ENCODE measurements at regions not wholly inside any gene's neighbourhood (a gene's known extent, or its start where the extent isn't known, plus 50 kb on each side); places are given as distances from the start of the nearest gene placed in this dataset.
"Not testable (repeated sequence)": the region's sequence is repeated elsewhere in the genome, so short reads cannot be mapped to it uniquely, and the experiment has no call there.

DNA sequence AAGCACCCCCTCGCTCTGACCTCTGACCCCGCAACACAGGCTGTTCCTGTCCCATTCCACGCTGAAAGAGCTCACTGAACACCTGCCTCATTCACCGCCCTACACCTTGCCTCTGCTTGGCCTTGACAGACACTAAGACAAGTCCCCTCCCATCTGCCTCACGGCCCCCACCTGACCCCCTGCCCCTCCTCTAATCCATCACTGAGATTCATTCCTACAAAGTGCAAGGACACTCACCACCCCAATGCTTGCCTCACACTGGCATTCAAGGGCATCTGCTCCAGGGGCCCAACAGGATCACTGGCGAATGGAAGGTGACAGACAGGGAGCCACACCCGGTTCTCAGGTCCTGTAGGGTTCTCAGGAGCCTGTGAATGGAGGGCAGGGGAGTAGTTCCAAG, 68.1 kb upstream of the NANOS1 start:
- DNase-seq (ENCODE audit: extremely low read depth, insufficient read length): no peak
- H3K4me3 ChIP-seq (replicated peaks; ENCODE audit: low read depth, low read length): no peak overlapping the region
- H3K36me3 ChIP-seq (ENCODE audit: control insufficient read depth, insufficient read depth, low read length): no peaks in the 10 kb centered on the region
- no peaks in the 10 kb centered on the region; the same call in none of the 2 replicates for H3K27me3 ChIP-seq (replicated peaks; ENCODE audit: control insufficient read depth, insufficient read depth, low read length)
- TF ChIP-seq CTCF (IDR thresholded peaks at IDR 0.05; ENCODE audit: insufficient read depth, low read length, poor library complexity, severe bottlenecking): no peak

GRCh38 chr10:118962331-118962868, 67.1 kb upstream of the NANOS1 start:
- not testable (repeated sequence) for H3K4me3 ChIP-seq (replicated peaks; ENCODE audit: low read depth, low read length); DNase-seq (ENCODE audit: extremely low read depth, insufficient read length); H3K36me3 ChIP-seq (ENCODE audit: control insufficient read depth, insufficient read depth, low read length); H3K27me3 ChIP-seq (replicated peaks; ENCODE audit: control insufficient read depth, insufficient read depth, low read length)

- Histone ChIP-seq H3K4me3 (replicated peaks; ENCODE audit: low read depth, low read length) (no peak overlapping the region), H3K36me3 (ENCODE audit: control insufficient read depth, insufficient read depth, low read length) (no peaks in the 10 kb centered on the region), H3K27me3 (replicated peaks; ENCODE audit: control insufficient read depth, insufficient read depth, low read length) (peaks cover 1% of the 10 kb centered on the region)
- no peak for TF ChIP-seq CTCF (IDR thresholded peaks at IDR 0.05; ENCODE audit: insufficient read depth, low read length, poor library complexity, severe bottlenecking)
- no peak for DNase-seq (ENCODE audit: extremely low read depth, insufficient read length)
Observed at GRCh38 chr10:118963341-118963740, 66.2 kb upstream of the NANOS1 start.

DNA sequence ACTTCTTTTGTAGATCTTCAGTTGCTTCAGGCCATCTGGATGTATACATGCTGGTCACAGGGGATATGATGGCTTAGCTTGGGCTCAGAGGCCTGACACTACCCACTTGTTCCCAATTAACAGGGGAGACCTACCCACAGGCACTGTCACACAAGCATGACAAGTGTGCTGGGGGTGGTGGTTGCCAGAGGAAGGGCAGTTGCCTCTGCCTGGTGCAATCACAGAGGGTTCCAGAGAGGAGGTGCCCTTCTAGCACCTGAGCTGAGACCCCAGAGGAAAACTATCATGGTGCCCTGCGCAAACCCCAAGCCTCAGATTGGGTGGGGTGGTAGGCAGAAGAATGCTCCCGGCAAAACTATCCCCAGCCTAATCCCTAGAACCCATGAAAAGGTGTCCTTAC, 65.6 kb upstream of the NANOS1 start:
- no peak for DNase-seq (ENCODE audit: extremely low read depth, insufficient read length)
- no peak for TF ChIP-seq CTCF (IDR thresholded peaks at IDR 0.05; ENCODE audit: insufficient read depth, low read length, poor library complexity, severe bottlenecking)
- peaks cover 1% of the 10 kb centered on the region for H3K27me3 ChIP-seq (replicated peaks; ENCODE audit: control insufficient read depth, insufficient read depth, low read length)
- H3K36me3 ChIP-seq (ENCODE audit: control insufficient read depth, insufficient read depth, low read length): no peaks in the 10 kb centered on the region
- H3K4me3 ChIP-seq (replicated peaks; ENCODE audit: low read depth, low read length): no peak overlapping the region

GRCh38 chr10:118964476-118964875, 65.0 kb upstream of the NANOS1 start:
- not testable (repeated sequence) for H3K36me3 ChIP-seq (ENCODE audit: control insufficient read depth, insufficient read depth, low read length); DNase-seq (ENCODE audit: extremely low read depth, insufficient read length); H3K27me3 ChIP-seq (replicated peaks; ENCODE audit: control insufficient read depth, insufficient read depth, low read length); H3K4me3 ChIP-seq (replicated peaks; ENCODE audit: low read depth, low read length)

- no peak for DNase-seq (ENCODE audit: extremely low read depth, insufficient read length)
- Histone ChIP-seq H3K36me3 (ENCODE audit: control insufficient read depth, insufficient read depth, low read length) (no peaks in the 10 kb centered on the region), H3K4me3 (replicated peaks; ENCODE audit: low read depth, low read length) (no peak overlapping the region), H3K27me3 (replicated peaks; ENCODE audit: control insufficient read depth, insufficient read depth, low read length) (peaks cover 3% of the 10 kb centered on the region)
- TF ChIP-seq CTCF (IDR thresholded peaks at IDR 0.05; ENCODE audit: insufficient read depth, low read length, poor library complexity, severe bottlenecking): no peak
Observed at GRCh38 chr10:118965096-118965495, 64.4 kb upstream of the NANOS1 start.

DNA sequence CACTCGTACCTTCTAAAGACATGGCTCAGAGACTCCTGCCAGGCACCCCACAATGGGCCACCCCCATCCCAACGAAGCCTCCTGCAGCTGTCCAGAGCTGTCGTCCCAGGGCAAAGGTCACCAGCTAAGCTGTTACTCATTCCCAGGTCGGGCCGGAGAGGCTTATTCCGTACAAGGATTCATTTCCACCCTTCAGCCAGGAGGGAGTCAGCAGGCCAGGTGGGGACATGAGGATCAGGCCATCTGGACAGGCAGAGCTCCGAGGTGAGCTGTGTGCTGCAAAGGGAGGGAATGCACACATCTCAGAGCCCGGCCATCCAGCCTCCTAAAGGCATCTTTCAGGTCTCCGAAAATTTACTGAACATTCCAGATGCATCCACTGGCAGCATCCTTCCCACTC, 63.9 kb upstream of the NANOS1 start:
- TF ChIP-seq CTCF (IDR thresholded peaks at IDR 0.05; ENCODE audit: insufficient read depth, low read length, poor library complexity, severe bottlenecking): no peak
- no peaks in the 10 kb centered on the region for H3K36me3 ChIP-seq (ENCODE audit: control insufficient read depth, insufficient read depth, low read length)
- DNase-seq (ENCODE audit: extremely low read depth, insufficient read length): no peak
- H3K27me3 ChIP-seq (replicated peaks; ENCODE audit: control insufficient read depth, insufficient read depth, low read length): peaks cover 3% of the 10 kb centered on the region
- no peak overlapping the region for H3K4me3 ChIP-seq (replicated peaks; ENCODE audit: low read depth, low read length)
